ENCODE measurements at regions not wholly inside any gene's neighbourhood (a gene's known extent, or its start where the extent isn't known, plus 50 kb on each side); places are given as distances from the start of the nearest gene placed in this dataset.

- H2AFZ ChIP-seq (ENCODE audit: low read depth) = no peak overlapping the region
- H3K36me3 ChIP-seq (replicated peaks in 1 of 2; ENCODE audit: control insufficient read depth in 1 of 2, insufficient read depth in 2 of 2, low read length in 1 of 2) = no peaks in the 10 kb centered on the region
- no peak overlapping the region for H3K9ac ChIP-seq
- 4% methylated on average over 4 of the region's 4 CpGs for WGBS (ENCODE audit: low lambda C conversion rate)
- ChIA-PET CTCF (no interaction called here), POLR2A (no interaction called here)
- no peak overlapping the region for H3K4me3 ChIP-seq (ENCODE audit: low read depth in 2 of 2, low read length in 1 of 2)
- H3K27me3 ChIP-seq (ENCODE audit: insufficient read depth) = no peaks in the 10 kb centered on the region
- H3K27ac ChIP-seq (ENCODE audit: low read depth in 2 of 2, low read length in 1 of 2) = no peak overlapping the region
- no peaks in the 10 kb centered on the region for H3K79me2 ChIP-seq (ENCODE audit: insufficient read depth)
- no peaks in the 10 kb centered on the region for H3K4me1 ChIP-seq (ENCODE audit: control insufficient read depth in 1 of 2, insufficient read depth in 2 of 2, low read depth in 1 of 2, low read length in 1 of 2)
- H3K9me2 ChIP-seq = no peaks in the 10 kb centered on the region
- H3F3A ChIP-seq (replicated peaks; ENCODE audit: insufficient read depth) = no peaks in the 10 kb centered on the region
- no peak for DNase-seq
- H4K20me1 ChIP-seq (ENCODE audit: insufficient read depth) = no peaks in the 10 kb centered on the region
- no peak overlapping the region for H3K4me2 ChIP-seq
- TF ChIP-seq NFIC (IDR thresholded peaks at IDR 0.05; ENCODE audit: borderline replicate concordance) (no peak), JUND (IDR thresholded peaks at IDR 0.05) (no peak), CHD2 (IDR thresholded peaks at IDR 0.05; ENCODE audit: low read length, partially characterized antibody) (no peak), FOSL2 (IDR thresholded peaks at IDR 0.05; ENCODE audit: borderline replicate concordance, low read depth) (no peak), TEAD4 (IDR thresholded peaks at IDR 0.05; ENCODE audit: borderline replicate concordance, insufficient read depth) (no peak), GATA2 (CRISPR knock-in tag; IDR thresholded peaks at IDR 0.05) (no peak), TCF12 (IDR thresholded peaks at IDR 0.05) (no peak), RXRA (IDR thresholded peaks at IDR 0.05; ENCODE audit: borderline replicate concordance, low read depth) (no peak), EP300 (IDR thresholded peaks at IDR 0.05; ENCODE audit: borderline replicate concordance in 1 of 2, low read depth in 1 of 2, low read length in 1 of 2) (no peak), MAX (IDR thresholded peaks at IDR 0.05; ENCODE audit: low read depth) (no peak), RCOR1 (IDR thresholded peaks at IDR 0.05; ENCODE audit: low read length) (no peak), SIN3A (IDR thresholded peaks at IDR 0.05; ENCODE audit: borderline replicate concordance, low read depth, low read length) (no peak), GABPA (IDR thresholded peaks at IDR 0.05; ENCODE audit: low read depth) (no peak)
- TF ChIP-seq, protein P1, sequence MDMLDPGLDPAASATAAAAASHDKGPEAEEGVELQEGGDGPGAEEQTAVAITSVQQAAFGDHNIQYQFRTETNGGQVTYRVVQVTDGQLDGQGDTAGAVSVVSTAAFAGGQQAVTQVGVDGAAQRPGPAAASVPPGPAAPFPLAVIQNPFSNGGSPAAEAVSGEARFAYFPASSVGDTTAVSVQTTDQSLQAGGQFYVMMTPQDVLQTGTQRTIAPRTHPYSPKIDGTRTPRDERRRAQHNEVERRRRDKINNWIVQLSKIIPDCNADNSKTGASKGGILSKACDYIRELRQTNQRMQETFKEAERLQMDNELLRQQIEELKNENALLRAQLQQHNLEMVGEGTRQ (IDR thresholded peaks at IDR 0.05; ENCODE audit: borderline replicate concordance, low read depth, low read length) = no peak
- TF ChIP-seq, protein P2, sequence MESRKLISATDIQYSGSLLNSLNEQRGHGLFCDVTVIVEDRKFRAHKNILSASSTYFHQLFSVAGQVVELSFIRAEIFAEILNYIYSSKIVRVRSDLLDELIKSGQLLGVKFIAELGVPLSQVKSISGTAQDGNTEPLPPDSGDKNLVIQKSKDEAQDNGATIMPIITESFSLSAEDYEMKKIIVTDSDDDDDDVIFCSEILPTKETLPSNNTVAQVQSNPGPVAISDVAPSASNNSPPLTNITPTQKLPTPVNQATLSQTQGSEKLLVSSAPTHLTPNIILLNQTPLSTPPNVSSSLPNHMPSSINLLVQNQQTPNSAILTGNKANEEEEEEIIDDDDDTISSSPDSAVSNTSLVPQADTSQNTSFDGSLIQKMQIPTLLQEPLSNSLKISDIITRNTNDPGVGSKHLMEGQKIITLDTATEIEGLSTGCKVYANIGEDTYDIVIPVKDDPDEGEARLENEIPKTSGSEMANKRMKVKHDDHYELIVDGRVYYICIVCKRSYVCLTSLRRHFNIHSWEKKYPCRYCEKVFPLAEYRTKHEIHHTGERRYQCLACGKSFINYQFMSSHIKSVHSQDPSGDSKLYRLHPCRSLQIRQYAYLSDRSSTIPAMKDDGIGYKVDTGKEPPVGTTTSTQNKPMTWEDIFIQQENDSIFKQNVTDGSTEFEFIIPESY (IDR thresholded peaks at IDR 0.05; ENCODE audit: borderline replicate concordance, low read depth) = no peak
- TF ChIP-seq, protein P3, sequence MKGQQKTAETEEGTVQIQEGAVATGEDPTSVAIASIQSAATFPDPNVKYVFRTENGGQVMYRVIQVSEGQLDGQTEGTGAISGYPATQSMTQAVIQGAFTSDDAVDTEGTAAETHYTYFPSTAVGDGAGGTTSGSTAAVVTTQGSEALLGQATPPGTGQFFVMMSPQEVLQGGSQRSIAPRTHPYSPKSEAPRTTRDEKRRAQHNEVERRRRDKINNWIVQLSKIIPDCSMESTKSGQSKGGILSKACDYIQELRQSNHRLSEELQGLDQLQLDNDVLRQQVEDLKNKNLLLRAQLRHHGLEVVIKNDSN (IDR thresholded peaks at IDR 0.05; ENCODE audit: borderline replicate concordance, low read depth) = no peak
- TF ChIP-seq, protein P4, sequence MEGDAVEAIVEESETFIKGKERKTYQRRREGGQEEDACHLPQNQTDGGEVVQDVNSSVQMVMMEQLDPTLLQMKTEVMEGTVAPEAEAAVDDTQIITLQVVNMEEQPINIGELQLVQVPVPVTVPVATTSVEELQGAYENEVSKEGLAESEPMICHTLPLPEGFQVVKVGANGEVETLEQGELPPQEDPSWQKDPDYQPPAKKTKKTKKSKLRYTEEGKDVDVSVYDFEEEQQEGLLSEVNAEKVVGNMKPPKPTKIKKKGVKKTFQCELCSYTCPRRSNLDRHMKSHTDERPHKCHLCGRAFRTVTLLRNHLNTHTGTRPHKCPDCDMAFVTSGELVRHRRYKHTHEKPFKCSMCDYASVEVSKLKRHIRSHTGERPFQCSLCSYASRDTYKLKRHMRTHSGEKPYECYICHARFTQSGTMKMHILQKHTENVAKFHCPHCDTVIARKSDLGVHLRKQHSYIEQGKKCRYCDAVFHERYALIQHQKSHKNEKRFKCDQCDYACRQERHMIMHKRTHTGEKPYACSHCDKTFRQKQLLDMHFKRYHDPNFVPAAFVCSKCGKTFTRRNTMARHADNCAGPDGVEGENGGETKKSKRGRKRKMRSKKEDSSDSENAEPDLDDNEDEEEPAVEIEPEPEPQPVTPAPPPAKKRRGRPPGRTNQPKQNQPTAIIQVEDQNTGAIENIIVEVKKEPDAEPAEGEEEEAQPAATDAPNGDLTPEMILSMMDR (IDR thresholded peaks at IDR 0.05) = no peak
- H3K9me3 ChIP-seq = no peaks in the 10 kb centered on the region
Measured at GRCh38 chr1:165080253-165080896, 276.1 kb downstream of the LMX1A start.
